ENCODE measurements at regions not wholly inside any gene's neighbourhood (a gene's known extent, or its start where the extent isn't known, plus 50 kb on each side); places are given as distances from the start of the nearest gene placed in this dataset.
"Not testable (repeated sequence)": the region's sequence is repeated elsewhere in the genome, so short reads cannot be mapped to it uniquely, and the experiment has no call there.

DNA sequence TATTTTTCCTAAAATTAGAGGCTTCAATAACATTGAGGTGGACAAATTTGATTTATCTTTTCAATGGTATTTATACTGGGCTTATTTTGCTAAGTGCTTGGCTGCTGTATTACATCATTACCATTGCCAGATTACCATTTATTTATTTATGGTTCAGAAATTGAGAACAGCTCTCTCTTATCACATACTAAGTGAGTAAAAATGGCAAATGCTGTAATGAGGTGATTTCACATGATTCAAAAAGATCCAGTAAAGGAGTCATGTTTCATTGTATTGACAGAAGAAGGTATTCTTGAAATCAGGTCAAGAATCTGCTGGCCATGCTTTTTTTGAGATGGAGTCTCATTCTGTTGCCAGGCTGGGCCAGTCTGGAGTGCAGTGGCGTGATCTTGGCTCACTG is 322.6 kb downstream of the KIF20B start:
- intact Hi-C loops (cut with DNase I), result no loop called here
- no peak for DNase-seq
- no peaks in the 10 kb centered on the region for H3K27me3 ChIP-seq
- no peak overlapping the region for H3K27ac ChIP-seq
- H3K36me3 ChIP-seq, result no peaks in the 10 kb centered on the region
- H3K9me3 ChIP-seq, result peaks cover 0 to 3% (median 0%) of the 10 kb centered on the region in 12 donors
- TF ChIP-seq POLR2A (IDR thresholded peaks at IDR 0.05), result no peak
- TF ChIP-seq CTCF (IDR thresholded peaks at IDR 0.05), result no peak
- 38 to 63% (median 50%) methylated on average over 1 of the region's 1 CpG for WGBS, 4 donors
- H3K4me3 ChIP-seq, result no peak overlapping the region
- no peak for ATAC-seq
- H3K4me1 ChIP-seq, result no peaks in the 10 kb centered on the region

DNA sequence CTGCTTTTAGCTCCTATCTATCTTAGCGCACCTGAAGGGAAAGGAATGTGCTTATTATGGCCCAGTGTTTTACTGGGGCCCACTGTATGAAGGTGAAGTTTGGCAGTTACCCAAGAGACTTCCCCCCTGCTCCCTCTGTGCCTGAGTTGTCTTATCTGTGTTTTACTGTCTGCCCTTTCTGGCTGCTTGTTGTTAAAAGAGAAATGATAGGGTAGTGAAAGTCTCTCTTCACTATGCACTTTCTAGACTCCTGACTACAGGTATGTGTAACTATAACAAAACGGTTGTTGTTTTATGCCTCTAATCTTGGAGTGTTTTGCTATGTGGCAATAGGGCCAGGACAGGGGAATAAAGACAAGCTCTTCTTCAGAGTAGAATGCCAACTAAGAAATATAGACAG is 326.9 kb downstream of the KIF20B start:
- Histone ChIP-seq H3K36me3 (no peaks in the 10 kb centered on the region), H3K27ac (no peak overlapping the region), H3K27me3 (no peaks in the 10 kb centered on the region), H3K4me3 (no peak overlapping the region), H3K9me3 (peaks cover 0 to 6% (median 0%) of the 10 kb centered on the region in 12 donors), H3K4me1 (no peaks in the 10 kb centered on the region)
- ATAC-seq, result no peak
- no peak for DNase-seq
- no peak for TF ChIP-seq POLR2A (IDR thresholded peaks at IDR 0.05)
- TF ChIP-seq CTCF (IDR thresholded peaks at IDR 0.05), result no peak
- intact Hi-C loops (cut with DNase I), result no loop called here
- 65 to 70% (median 68%) methylated on average over 2 of the region's 2 CpGs for WGBS, 4 donors

- WGBS, 4 donors, result 89 to 98% (median 93%) methylated on average over 1 of the region's 1 CpG
- Histone ChIP-seq H3K36me3 (no peaks in the 10 kb centered on the region), H3K27me3 (no peaks in the 10 kb centered on the region), H3K4me1 (no peaks in the 10 kb centered on the region), H3K9me3 (peaks cover 0 to 10% (median 0%) of the 10 kb centered on the region in 12 donors), H3K4me3 (no peak overlapping the region), H3K27ac (no peak overlapping the region)
- intact Hi-C loops (cut with DNase I), result no loop called here
- DNase-seq (no peak), ATAC-seq (no peak)
- TF ChIP-seq CTCF (IDR thresholded peaks at IDR 0.05), result no peak
- no peak for TF ChIP-seq POLR2A (IDR thresholded peaks at IDR 0.05)
Observed at GRCh38 chr10:90031776-90032175, 330.4 kb downstream of the KIF20B start.

DNA sequence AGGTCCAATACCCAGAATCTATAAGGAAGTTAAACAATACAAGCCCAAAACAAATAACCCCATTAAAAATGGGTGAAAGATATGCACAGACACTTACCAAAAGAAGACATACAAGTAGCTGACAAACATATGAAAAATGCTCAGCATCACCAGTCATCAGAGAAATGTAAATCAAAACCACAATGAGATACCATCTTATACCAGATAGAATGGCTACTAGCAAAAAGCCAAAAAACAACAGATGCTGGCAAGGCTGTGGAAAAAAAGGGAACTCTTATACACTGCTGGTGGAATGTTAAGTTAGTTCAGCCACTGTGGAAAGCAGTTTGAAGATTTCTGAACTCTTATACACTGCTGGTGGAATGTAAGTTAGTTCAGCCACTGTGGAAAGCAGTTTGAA is 331.1 kb downstream of the KIF20B start:
- Histone ChIP-seq H3K4me1 (no peaks in the 10 kb centered on the region), H3K27me3 (no peaks in the 10 kb centered on the region), H3K4me3 (no peak overlapping the region), H3K9me3 (peaks cover 0 to 10% (median 0%) of the 10 kb centered on the region in 12 donors), H3K27ac (no peak overlapping the region), H3K36me3 (no peaks in the 10 kb centered on the region)
- DNase-seq (no peak), ATAC-seq (no peak)
- intact Hi-C loops (cut with DNase I), result no loop called here
- no peak for TF ChIP-seq POLR2A (IDR thresholded peaks at IDR 0.05)
- no peak for TF ChIP-seq CTCF (IDR thresholded peaks at IDR 0.05)

- H3K27ac ChIP-seq; intact Hi-C loops (cut with DNase I): not testable (repeated sequence)
Observed at GRCh38 chr10:90034862-90035261, 333.5 kb downstream of the KIF20B start.

More at GRCh38 chr10:90034862-90035261, 333.5 kb downstream of the KIF20B start:
- not testable (repeated sequence) for ATAC-seq, H3K36me3 ChIP-seq, H3K9me3 ChIP-seq, H3K4me3 ChIP-seq, DNase-seq, H3K27me3 ChIP-seq, H3K4me1 ChIP-seq
- WGBS, 4 donors, result 82 to 96% (median 91%) methylated on average over 5 of the region's 5 CpGs

All from heart left ventricle (tissue), 16 donors.